ENCODE measurements at regions not wholly inside any gene's neighbourhood (a gene's known extent, or its start where the extent isn't known, plus 50 kb on each side); places are given as distances from the start of the nearest gene placed in this dataset.

DNA sequence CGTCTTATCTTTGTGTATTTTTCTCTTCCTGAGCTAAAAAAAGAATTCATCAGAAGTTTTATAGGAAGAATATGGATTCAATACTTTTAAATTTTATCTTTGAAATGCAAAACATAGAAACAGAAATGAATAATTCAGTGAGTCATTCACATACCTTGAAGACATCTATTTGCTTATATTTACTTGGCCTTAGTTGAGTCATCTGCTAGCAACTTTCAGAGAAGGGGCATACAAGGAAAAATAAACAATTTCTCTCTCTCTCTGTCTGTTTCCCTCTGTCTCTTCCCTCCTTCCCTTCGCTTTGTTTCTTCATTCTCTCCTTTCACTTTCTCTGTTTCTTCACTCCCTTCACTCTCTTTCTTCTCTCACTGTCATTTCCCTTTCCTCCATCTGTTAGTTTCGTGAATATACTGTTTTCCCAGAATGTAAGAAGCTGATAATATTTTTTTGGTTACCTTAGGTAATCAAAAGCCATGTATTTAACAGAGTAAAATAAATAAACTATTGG is 477.2 kb downstream of the BRINP3 start (continued):
- TF ChIP-seq, protein P1, sequence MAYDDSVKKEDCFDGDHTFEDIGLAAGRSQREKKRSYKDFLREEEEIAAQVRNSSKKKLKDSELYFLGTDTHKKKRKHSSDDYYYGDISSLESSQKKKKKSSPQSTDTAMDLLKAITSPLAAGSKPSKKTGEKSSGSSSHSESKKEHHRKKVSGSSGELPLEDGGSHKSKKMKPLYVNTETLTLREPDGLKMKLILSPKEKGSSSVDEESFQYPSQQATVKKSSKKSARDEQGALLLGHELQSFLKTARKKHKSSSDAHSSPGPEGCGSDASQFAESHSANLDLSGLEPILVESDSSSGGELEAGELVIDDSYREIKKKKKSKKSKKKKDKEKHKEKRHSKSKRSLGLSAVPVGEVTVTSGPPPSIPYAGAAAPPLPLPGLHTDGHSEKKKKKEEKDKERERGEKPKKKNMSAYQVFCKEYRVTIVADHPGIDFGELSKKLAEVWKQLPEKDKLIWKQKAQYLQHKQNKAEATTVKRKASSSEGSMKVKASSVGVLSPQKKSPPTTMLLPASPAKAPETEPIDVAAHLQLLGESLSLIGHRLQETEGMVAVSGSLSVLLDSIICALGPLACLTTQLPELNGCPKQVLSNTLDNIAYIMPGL (CRISPR knock-in tag; IDR thresholded peaks at IDR 0.05; ENCODE audit: borderline replicate concordance), result no peak
- TF ChIP-seq POLR2A (IDR thresholded peaks at IDR 0.05; ENCODE audit: low read length) (no peak), JUNB (IDR thresholded peaks at IDR 0.05) (peak; percentile 74), FOSL2 (IDR thresholded peaks at IDR 0.05) (peak; percentile 77), FOSL2 (CRISPR knock-in tag; IDR thresholded peaks at IDR 0.05) (peak; percentile 97), GATA3 (IDR thresholded peaks at IDR 0.05; ENCODE audit: borderline replicate concordance) (no peak), EP300 (IDR thresholded peaks at IDR 0.05) (no peak)
- TF ChIP-seq, protein P2, sequence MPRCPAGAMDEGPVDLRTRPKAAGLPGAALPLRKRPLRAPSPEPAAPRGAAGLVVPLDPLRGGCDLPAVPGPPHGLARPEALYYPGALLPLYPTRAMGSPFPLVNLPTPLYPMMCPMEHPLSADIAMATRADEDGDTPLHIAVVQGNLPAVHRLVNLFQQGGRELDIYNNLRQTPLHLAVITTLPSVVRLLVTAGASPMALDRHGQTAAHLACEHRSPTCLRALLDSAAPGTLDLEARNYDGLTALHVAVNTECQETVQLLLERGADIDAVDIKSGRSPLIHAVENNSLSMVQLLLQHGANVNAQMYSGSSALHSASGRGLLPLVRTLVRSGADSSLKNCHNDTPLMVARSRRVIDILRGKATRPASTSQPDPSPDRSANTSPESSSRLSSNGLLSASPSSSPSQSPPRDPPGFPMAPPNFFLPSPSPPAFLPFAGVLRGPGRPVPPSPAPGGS (IDR thresholded peaks at IDR 0.05), result no peak

DNA sequence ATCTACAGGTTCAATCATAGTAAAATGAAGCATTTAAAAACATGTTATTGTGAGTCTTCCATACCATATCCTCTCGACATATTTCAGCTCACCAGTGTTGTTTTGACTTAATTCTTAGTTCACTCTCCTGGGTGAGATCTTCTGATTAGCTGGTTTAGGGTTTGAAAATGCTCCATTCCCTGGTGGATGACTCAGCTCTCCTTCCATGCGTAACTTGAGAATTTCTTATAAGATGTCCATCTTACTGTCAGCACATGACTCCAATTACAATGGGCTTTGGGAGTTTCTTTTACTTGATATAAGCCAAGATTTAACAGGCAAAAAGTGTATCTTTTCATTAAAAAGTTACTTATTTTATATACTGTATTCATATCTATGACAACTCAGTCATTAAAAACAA is 476.5 kb downstream of the BRINP3 start:
- Histone ChIP-seq H3K4me3 (no peak overlapping the region), H3K4me1 (peaks cover 20% of the 10 kb centered on the region), H3K4me2 (peak overlapping the region; percentile 68; the same call in 2 of the 3 replicates), H3K9me3 (no peaks in the 10 kb centered on the region), H3K27ac (peak overlapping the region in 1 of 2 experiments; percentile 39; a peak in 2 of 6 replicates)
- TF ChIP-seq NR3C1 (IDR thresholded peaks at IDR 0.05) (no peak), FOSL2 (IDR thresholded peaks at IDR 0.05) (no peak), FOSL2 (CRISPR knock-in tag; IDR thresholded peaks at IDR 0.05) (peak; percentile 60; the same call in 1 of the 2 replicates), MAFK (IDR thresholded peaks at IDR 0.05; ENCODE audit: partially characterized antibody) (peak; percentile 13)
- WGBS (ENCODE audit: missing lambda C conversion rate), result 60% methylated on average over 2 of the region's 2 CpGs
- FAIRE-seq (no peak), ATAC-seq (peak in 1 of 2 experiments; percentile 48; a peak in 2 of 6 replicates), DNase-seq (ENCODE audit: low read depth in 1 of 2, low spot score in 1 of 2) (peak in 1 of 2 experiments; percentile 31)
- POLR2A ChIA-PET, result no interaction called here
- CTCF ChIA-PET, result interaction anchor here (0.6 kb wide), 1 partner anchor 1699 kb away, joined by 3 read pairs; no protein-coding TSS in a partner anchor

GRCh38 chr1:190003376-190003775 is 474.3 kb downstream of the BRINP3 start:
- Histone ChIP-seq H3K4me2 (no peak overlapping the region), H3K9me3 (no peaks in the 10 kb centered on the region), H3K4me3 (no peak overlapping the region), H3K4me1 (peaks cover 20% of the 10 kb centered on the region), H3K27ac (no peak overlapping the region)
- ChIA-PET POLR2A (no interaction called here), CTCF (no interaction called here)
- ATAC-seq (no peak), FAIRE-seq (no peak), DNase-seq (ENCODE audit: low read depth in 1 of 2, low spot score in 1 of 2) (no peak)
- no peak for TF ChIP-seq ESRRA (IDR thresholded peaks at IDR 0.05; ENCODE audit: borderline replicate concordance, low read length)
- TF ChIP-seq POLR2A (IDR thresholded peaks at IDR 0.05; ENCODE audit: low read length), result no peak
- no peak for TF ChIP-seq POLR2AphosphoS2 (conservative IDR thresholded peaks at IDR 0.05; ENCODE audit: low read length)
- TF ChIP-seq SREBF2 (IDR thresholded peaks at IDR 0.05), result no peak
- TF ChIP-seq NFE2L2 (conservative IDR thresholded peaks at IDR 0.05; ENCODE audit: low read length), result no peak
- no peak for TF ChIP-seq HOXA7 (CRISPR knock-in tag; IDR thresholded peaks at IDR 0.05)
- TF ChIP-seq JUNB (IDR thresholded peaks at IDR 0.05), result no peak
- TF ChIP-seq CTCF (IDR thresholded peaks at IDR 0.05), result no peak
- TF ChIP-seq EHMT2 (IDR thresholded peaks at IDR 0.05; ENCODE audit: low read depth), result no peak
- no peak for TF ChIP-seq ZFP36 (IDR thresholded peaks at IDR 0.05; ENCODE audit: borderline replicate concordance, partially characterized antibody)
- TF ChIP-seq NPAS2 (CRISPR knock-in tag; IDR thresholded peaks at IDR 0.05; ENCODE audit: borderline replicate concordance), result no peak
- TF ChIP-seq HES2 (IDR thresholded peaks at IDR 0.05), result no peak
- no peak for TF ChIP-seq JUN (IDR thresholded peaks at IDR 0.05)
- TF ChIP-seq KDM1A (IDR thresholded peaks at IDR 0.05; ENCODE audit: low read depth), result no peak
- no peak for TF ChIP-seq ZNF302 (CRISPR knock-in tag; IDR thresholded peaks at IDR 0.05)

Measured in A549 (cell line).